H1 (cell line): ENCODE measurements at regions not wholly inside any gene's neighbourhood (a gene's known extent, or its start where the extent isn't known, plus 50 kb on each side); places are given as distances from the start of the nearest gene placed in this dataset.

Source experiments
- CTCF ChIA-PET: fragments of 300-600 bp; sonication (Branson Sonifier 250); formaldehyde crosslinking; loops from one replicate; lab custom pipeline; 2021; ENCODE audit not compliant: partially characterized antibody; lab: Charles Lee
- POLR2A ChIA-PET: fragments of 300-600 bp; sonication (Branson Sonifier 250); formaldehyde crosslinking; loops from one replicate; lab custom pipeline; 2021; ENCODE audit warnings: inconsistent platforms; ENCODE audit not compliant: partially characterized antibody; lab: Charles Lee
- DNase-seq, 2 experiments: peaks; one replicate each; pipeline versions ENCODE4 v3.0.0 to v3.0.0-alpha.2; 2010 to 2022; ENCODE audit warnings: low spot score in 2 of 2, low read depth in 1 of 2, mixed read lengths in 1 of 2
- FAIRE-seq: peaks from 2 replicates; lab custom pipeline; 2011; peaks lifted over from hg19 to GRCh38; lab: Jason Lieb, UNC
- H2AFZ ChIP-seq: 2 replicates; pipeline ENCODE4 v1.8.1; 2012; ENCODE audit warnings: low read length, inconsistent platforms
- H2AK5ac ChIP-seq: 2 replicates; pipeline ENCODE4 v1.6.1; 2013; ENCODE audit warnings: low read depth, low read length
- H2BK120ac ChIP-seq: replicated peaks from 2 replicates; pipeline ENCODE3; 2013; ENCODE audit warnings: low read depth, low read length, inconsistent platforms
- H2BK12ac ChIP-seq: 2 replicates; pipeline ENCODE4 v1.6.1; 2013; ENCODE audit warnings: low read depth, low read length
- H2BK15ac ChIP-seq: 2 replicates; pipeline ENCODE4 v1.6.1; 2013; ENCODE audit warnings: low read length
- H2BK20ac ChIP-seq: 2 replicates; pipeline ENCODE4 v1.6.1; 2013; ENCODE audit warnings: low read length
- H2BK5ac ChIP-seq: 2 replicates; pipeline ENCODE4 v1.6.1; 2013; ENCODE audit warnings: low read depth, low read length
- H3K14ac ChIP-seq: 2 replicates; pipeline ENCODE4 v1.6.1; 2013; ENCODE audit warnings: inconsistent platforms; ENCODE audit not compliant: insufficient read length
- H3K18ac ChIP-seq: 2 replicates; pipeline ENCODE4 v1.6.1; 2013; ENCODE audit warnings: low read length; ENCODE audit errors: extremely low read depth
- H3K23ac ChIP-seq: 2 replicates; pipeline ENCODE4 v1.6.1; 2013; ENCODE audit warnings: inconsistent platforms; ENCODE audit not compliant: insufficient read length
- H3K23me2 ChIP-seq: 2 replicates; pipeline ENCODE4 v1.6.1; 2013; ENCODE audit warnings: low read depth, low read length
- H3K27ac ChIP-seq: 2 replicates; pipeline ENCODE4 v1.6.1; 2011; ENCODE audit warnings: low read depth, low read length, inconsistent platforms
- H3K27me3 ChIP-seq, 4 experiments: replicated peaks in 1 of 4; 1 replicate in 1 of 4; 2 replicates in 3 of 4; pipeline versions ENCODE4 v1.6.1 to v1.8.1; 2011 to 2013; ENCODE audit warnings: low read length in 3 of 4, mild to moderate bottlenecking in 3 of 4, inconsistent platforms in 2 of 4, mixed read lengths in 2 of 4, moderate library complexity in 1 of 4; ENCODE audit not compliant: control insufficient read depth in 3 of 4, insufficient read depth in 3 of 4; ENCODE audit errors: extremely low read depth in 1 of 4
- H3K36me3 ChIP-seq, 4 experiments: 2 replicates each; pipeline versions ENCODE4 v1.6.1 to v1.8.1; 2011 to 2013; ENCODE audit warnings: mild to moderate bottlenecking in 4 of 4, low read length in 3 of 4, moderate library complexity in 2 of 4, control low read depth in 1 of 4, inconsistent platforms in 1 of 4; ENCODE audit not compliant: insufficient read depth in 4 of 4, control insufficient read depth in 2 of 4
- H3K4ac ChIP-seq: replicated peaks from 2 replicates; pipeline ENCODE3; 2013; ENCODE audit warnings: low read length, low read depth, mixed read lengths, inconsistent platforms; ENCODE audit not compliant: insufficient read length
- H3K4me1 ChIP-seq, 4 experiments: replicated peaks in 1 of 4; 1 replicate in 1 of 4; 2 replicates in 3 of 4; pipeline versions ENCODE4 v1.6.1 to v1.8.1; 2011 to 2013; ENCODE audit warnings: low read length in 3 of 4, inconsistent platforms in 2 of 4, mixed read lengths in 1 of 4; ENCODE audit not compliant: insufficient read depth in 4 of 4, control insufficient read depth in 3 of 4
- H3K4me2 ChIP-seq, 2 experiments: 2 replicates each; pipeline versions ENCODE4 v1.6.1 to v1.8.1; 2011 to 2013; ENCODE audit warnings: low read depth in 2 of 2, low read length in 2 of 2, control low read depth in 1 of 2, inconsistent platforms in 1 of 2, mild to moderate bottlenecking in 1 of 2; ENCODE audit not compliant: insufficient read depth in 1 of 2
- H3K4me3 ChIP-seq, 4 experiments: fragments of 200-600, 300-600 bp in 1 of 4; sonication (generic), shearing (Covaris generic), sonication (Bioruptor Twin) in 1 of 4; 2 replicates each; pipeline versions ENCODE4 v1.5.1 to v1.8.1; 2011 to 2016; ENCODE audit warnings: low read length in 4 of 4, low read depth in 3 of 4, control low read depth in 2 of 4, inconsistent platforms in 2 of 4, mild to moderate bottlenecking in 2 of 4, mixed read lengths in 1 of 4, moderate library complexity in 1 of 4; ENCODE audit not compliant: insufficient read depth in 2 of 4; ENCODE audit errors: extremely low read depth in 1 of 4
- H3K56ac ChIP-seq: replicated peaks from 2 replicates; pipeline ENCODE3; 2013; ENCODE audit warnings: low read depth, mild to moderate bottlenecking, mixed read lengths, low read length, inconsistent platforms; ENCODE audit not compliant: insufficient read length
- H3K79me1 ChIP-seq: 2 replicates; pipeline ENCODE4 v1.6.1; 2013; ENCODE audit warnings: low read depth, low read length, control low read depth
- H3K79me2 ChIP-seq, 2 experiments: 2 replicates each; pipeline versions ENCODE4 v1.6.1 to v1.8.1; 2012 to 2013; ENCODE audit warnings: low read length in 2 of 2, mild to moderate bottlenecking in 2 of 2, inconsistent platforms in 1 of 2; ENCODE audit not compliant: insufficient read depth in 2 of 2, control insufficient read depth in 1 of 2
- H3K9ac ChIP-seq, 4 experiments: replicated peaks in 1 of 4; 1 replicate in 1 of 4; 2 replicates in 3 of 4; pipeline versions ENCODE4 v1.6.1 to v1.8.1; 2011 to 2013; ENCODE audit warnings: low read depth in 3 of 4, low read length in 3 of 4, control low read depth in 2 of 4, mild to moderate bottlenecking in 2 of 4, moderate library complexity in 2 of 4, inconsistent platforms in 1 of 4; ENCODE audit errors: extremely low read depth in 1 of 4
- H3K9me3 ChIP-seq, 2 experiments: 2 replicates each; pipeline versions ENCODE4 v1.6.1 to v1.8.1; 2012 to 2013; ENCODE audit warnings: mild to moderate bottlenecking in 2 of 2, moderate library complexity in 2 of 2, control low read depth in 1 of 2, inconsistent platforms in 1 of 2, low read depth in 1 of 2, low read length in 1 of 2, mixed read lengths in 1 of 2; ENCODE audit not compliant: insufficient read depth in 2 of 2
- H4K20me1 ChIP-seq, 2 experiments: replicated peaks in 1 of 2; 2 replicates each; pipeline versions ENCODE3 to v1.8.1; 2011 to 2013; ENCODE audit warnings: inconsistent platforms in 2 of 2, low read length in 2 of 2, mild to moderate bottlenecking in 1 of 2; ENCODE audit not compliant: insufficient read depth in 2 of 2, control insufficient read depth in 1 of 2
- H4K5ac ChIP-seq: 2 replicates; pipeline ENCODE4 v1.6.1; 2013; ENCODE audit warnings: low read length, low read depth, mixed read lengths, inconsistent platforms; ENCODE audit not compliant: insufficient read length
- H4K8ac ChIP-seq: 2 replicates; pipeline ENCODE4 v1.8.0; 2013; ENCODE audit warnings: mild to moderate bottlenecking, moderate library complexity, low read length, inconsistent platforms; ENCODE audit not compliant: insufficient read depth; ENCODE audit errors: extremely low read depth
- H4K91ac ChIP-seq: replicated peaks from 2 replicates; pipeline ENCODE3; 2013; ENCODE audit warnings: low read length, mixed read lengths, inconsistent platforms; ENCODE audit not compliant: insufficient read length
- ASH2L ChIP-seq: fragments of 200-600, 300-600 bp; sonication (generic); IDR thresholded peaks from one replicate; pipeline ENCODE4 v1.7.1; 2017; ENCODE audit warnings: low read length
- ATF3 ChIP-seq: IDR thresholded peaks from 2 replicates; pipeline ENCODE4 v1.6.1; 2011; ENCODE audit warnings: low read depth, mild to moderate bottlenecking, low read length; ENCODE audit not compliant: insufficient read depth
- BCL11A ChIP-seq, 2 experiments: IDR thresholded peaks; one replicate each; pipeline ENCODE4 v1.6.1; 2011; ENCODE audit warnings: low read depth in 2 of 2, low read length in 2 of 2, mild to moderate bottlenecking in 2 of 2
- BRCA1 ChIP-seq: IDR thresholded peaks from 2 replicates; pipeline ENCODE4 v1.6.1; 2012; ENCODE audit warnings: low read depth, low read length, improper control_type of control experiment
- CBX5 ChIP-seq: fragments of 300-800, 300-1000 bp; sonication (generic); IDR thresholded peaks from 2 replicates; pipeline ENCODE4 v1.7.1; 2016; ENCODE audit warnings: antibody characterized with exemption, low read length, low read depth
- CBX8 ChIP-seq: fragments of 300-800, 300-1000 bp; sonication (generic); IDR thresholded peaks from 2 replicates; pipeline ENCODE4 v1.7.1; 2016; ENCODE audit warnings: low read depth, low read length, borderline replicate concordance
- CREB1 ChIP-seq: IDR thresholded peaks from 2 replicates; pipeline ENCODE4 v1.6.1; 2012; ENCODE audit warnings: inconsistent platforms
- E2F6 ChIP-seq: IDR thresholded peaks from 2 replicates; pipeline ENCODE4 v1.6.1; 2012; ENCODE audit warnings: inconsistent platforms
- SIN3A ChIP-seq, 2 experiments: IDR thresholded peaks in 1 of 2; conservative IDR thresholded peaks in 1 of 2; 2 replicates each; pipeline ENCODE4 v1.6.1; 2011 to 2012; ENCODE audit warnings: low read length in 2 of 2, improper control_type of control experiment in 1 of 2, low read depth in 1 of 2, mild to moderate bottlenecking in 1 of 2
- SP1 ChIP-seq: IDR thresholded peaks from 2 replicates; pipeline ENCODE4 v1.6.1; 2011; ENCODE audit warnings: low read depth, low read length
- SUZ12 ChIP-seq: fragments of 200-600 bp; sonication (generic); IDR thresholded peaks from 2 replicates; pipeline ENCODE4 v1.6.1; 2012; ENCODE audit warnings: mild to moderate bottlenecking, inconsistent platforms, low read length, moderate library complexity, mixed read lengths
- WGBS, 2 experiments: shearing (Covaris generic) in 1 of 2; methylation state at CpG; one replicate each; pipeline versions ENCODE4 v1.1.6 to v1.1.7; 2013 to 2015; ENCODE audit warnings: low lambda C conversion rate in 2 of 2, mixed read lengths in 2 of 2, inconsistent platforms in 1 of 2, low coverage in 1 of 2, missing lambda C conversion rate in 1 of 2; ENCODE audit not compliant: insufficient replicate concordance in 2 of 2, insufficient coverage in 1 of 2, insufficient read length in 1 of 2; ENCODE audit errors: extremely low coverage in 1 of 2, missing lambda C conversion rate in 1 of 2; 5-methylcytosine and 5-hydroxymethylcytosine counted together

GRCh38 chr19:28404472-28404871, 808.5 kb downstream of the UQCRFS1 start:
- Histone ChIP-seq H3K4me3 (no peak overlapping the region), H3K36me3 (no peaks in the 10 kb centered on the region), H4K8ac (no peak overlapping the region), H3K27me3 (no peaks in the 10 kb centered on the region; a peak in 1 of 7 replicates), H3K23me2 (no peaks in the 10 kb centered on the region), H4K20me1 (no peaks in the 10 kb centered on the region), H3K18ac (no peak overlapping the region), H2BK120ac (no peak overlapping the region), H3K4ac (no peak overlapping the region), H3K14ac (no peak overlapping the region), H3K27ac (no peak overlapping the region), H2AK5ac (peak overlapping the region; percentile 78; the same call in 1 of the 2 replicates), H3K4me1 (peaks cover 0 to 8% (median 3%) of the 10 kb centered on the region in 4 experiments; a peak in 2 of 7 replicates), H3K79me2 (no peaks in the 10 kb centered on the region; a peak in 1 of 4 replicates), H4K5ac (no peak overlapping the region), H3K9ac (no peak overlapping the region), H3K23ac (no peak overlapping the region), H4K91ac (no peak overlapping the region), H3K4me2 (no peak overlapping the region), H3K56ac (no peak overlapping the region), H2BK20ac (0 out of 2 replicates have a peak overlapping the region, but pooled peaks have one; percentile 52), H2BK12ac (no peak overlapping the region), H3K9me3 (no peaks in the 10 kb centered on the region), H3K79me1 (no peaks in the 10 kb centered on the region), H2AFZ (no peak overlapping the region), H2BK15ac (no peak overlapping the region), H2BK5ac (no peak overlapping the region)
- DNase-seq (no peak), FAIRE-seq (no peak)
- 90% methylated on average over 4 of the region's 4 CpGs; no CpG with 5 or more reads in 1 of the 2 experiments for WGBS, 2 experiments
- POLR2A ChIA-PET: interaction anchor here (1.4 kb wide), 1 partner anchor 20 kb away, joined by 4 read pairs; no protein-coding TSS in a partner anchor
- CTCF ChIA-PET: interaction anchor here (1.2 kb wide), 1 partner anchor 38 kb away, joined by 3 read pairs; no protein-coding TSS in a partner anchor
- TF ChIP-seq CBX8: no peak
- TF ChIP-seq ATF3: no peak
- no peak for TF ChIP-seq BRCA1
- TF ChIP-seq E2F6: no peak
- TF ChIP-seq SUZ12: no peak
- no peak for TF ChIP-seq BCL11A (IDR thresholded peaks at IDR 0.05; ENCODE audit: low read depth in 2 of 2, low read length in 2 of 2)
- TF ChIP-seq ASH2L: no peak
- TF ChIP-seq CBX5: no peak
- no peak for TF ChIP-seq SIN3A (conservative IDR thresholded peaks at IDR 0.05 in 1 of 2, IDR thresholded peaks at IDR 0.05 in 1 of 2; ENCODE audit: low read depth in 1 of 2, low read length in 2 of 2)
- TF ChIP-seq SP1: no peak
- TF ChIP-seq CREB1: no peak
